ENCODE measurements at regions not wholly inside any gene's neighbourhood (a gene's known extent, or its start where the extent isn't known, plus 50 kb on each side); places are given as distances from the start of the nearest gene placed in this dataset.
A peak's percentile ranks its signal among the peaks of the same experiment; 100 is the strongest.

DNA sequence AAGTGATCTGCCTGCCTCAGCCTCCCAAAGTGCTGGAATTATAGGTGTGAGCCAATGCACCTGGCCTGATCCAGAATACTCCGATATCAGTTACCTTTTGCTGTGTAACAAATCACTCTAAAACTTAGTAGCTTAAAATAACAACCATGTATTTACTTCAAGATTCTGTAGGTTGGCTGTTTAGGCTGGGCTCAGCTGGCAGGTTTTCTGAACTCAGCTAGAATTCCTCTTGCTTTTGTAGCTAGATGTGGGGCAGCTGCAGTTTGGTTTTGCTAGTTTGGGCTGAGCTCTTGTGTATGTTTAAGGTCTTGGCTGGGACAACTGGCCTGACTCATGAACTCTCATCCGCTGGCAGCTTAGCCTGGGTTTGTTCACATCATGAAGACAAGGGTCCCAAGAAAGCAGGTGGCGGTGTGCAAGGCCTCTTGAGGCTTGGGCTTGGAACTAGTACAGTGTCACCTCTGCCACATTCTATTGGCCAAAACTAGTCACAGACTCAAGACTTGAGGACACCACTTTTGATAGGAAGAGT is 138.3 kb upstream of the SHB start:
- TF ChIP-seq FOXA1 (IDR thresholded peaks at IDR 0.05) = no peak
- no peak for TF ChIP-seq ATF3 (IDR thresholded peaks at IDR 0.05)
- TF ChIP-seq JUND (IDR thresholded peaks at IDR 0.05) = no peak
- no peak for TF ChIP-seq YY1 (IDR thresholded peaks at IDR 0.05)
- TF ChIP-seq MAX (IDR thresholded peaks at IDR 0.05) = no peak
- no peak overlapping the region for H3K27ac ChIP-seq (ENCODE audit: low read depth in 1 of 2, low read length in 2 of 2)
- H3K9ac ChIP-seq (ENCODE audit: low read depth in 1 of 2, low read length in 2 of 2) = no peak overlapping the region
- H3K36me3 ChIP-seq (ENCODE audit: control insufficient read depth in 4 of 4, insufficient read depth in 3 of 4, low read depth in 1 of 4, low read length in 3 of 4) = no peaks in the 10 kb centered on the region
- DNase-seq (ENCODE audit: low spot score) = peak; percentile 12
- no peaks in the 10 kb centered on the region for H3K27me3 ChIP-seq (ENCODE audit: control insufficient read depth in 4 of 4, insufficient read depth in 4 of 4, low read length in 3 of 4)
- H3K4me3 ChIP-seq (ENCODE audit: low read depth in 1 of 3, low read length in 3 of 3) = no peak overlapping the region
- H3K4me1 ChIP-seq (ENCODE audit: control insufficient read depth in 4 of 4, insufficient read depth in 4 of 4, low read length in 3 of 4) = no peaks in the 10 kb centered on the region
- 65% methylated on average over 3 of the region's 3 CpGs for WGBS
- H3K9me3 ChIP-seq (ENCODE audit: control insufficient read depth in 4 of 4, low read length in 3 of 4) = peaks cover 0 to 6% (median 1%) of the 10 kb centered on the region in 4 donors

DNA sequence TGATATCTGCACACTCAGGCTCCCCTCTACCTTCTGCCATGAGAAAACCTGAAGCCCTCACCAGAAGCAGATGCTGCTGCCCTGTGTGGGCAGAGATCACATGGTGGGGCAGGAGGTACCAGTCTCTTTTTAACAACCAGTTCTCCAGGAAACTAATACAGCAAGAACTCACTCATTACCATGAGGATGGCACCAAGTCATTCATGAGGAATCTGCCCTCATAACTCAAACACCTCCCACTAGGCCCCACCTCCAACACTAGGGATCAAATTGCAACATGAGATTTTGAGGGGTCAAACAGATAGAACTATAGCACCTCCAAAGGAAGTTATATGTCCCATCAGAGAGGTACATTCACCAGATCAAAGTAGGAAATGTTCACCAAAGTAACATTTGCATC is 136.3 kb upstream of the SHB start:
- H3K4me1 ChIP-seq (ENCODE audit: control insufficient read depth in 4 of 4, insufficient read depth in 4 of 4, low read length in 3 of 4) = no peaks in the 10 kb centered on the region

GRCh38 chr9:38202336-38202938 is 133.4 kb upstream of the SHB start:
- Histone ChIP-seq H3K9me3 (ENCODE audit: control insufficient read depth in 4 of 4, low read length in 3 of 4) (peaks cover 0 to 5% (median under 1%) of the 10 kb centered on the region in 4 donors), H3K27ac (ENCODE audit: low read depth in 1 of 2, low read length in 2 of 2) (no peak overlapping the region), H3K36me3 (ENCODE audit: control insufficient read depth in 4 of 4, insufficient read depth in 3 of 4, low read depth in 1 of 4, low read length in 3 of 4) (no peaks in the 10 kb centered on the region), H3K27me3 (ENCODE audit: control insufficient read depth in 4 of 4, insufficient read depth in 4 of 4, low read length in 3 of 4) (no peaks in the 10 kb centered on the region), H3K4me1 (ENCODE audit: control insufficient read depth in 4 of 4, insufficient read depth in 4 of 4, low read length in 3 of 4) (no peaks in the 10 kb centered on the region), H3K9ac (ENCODE audit: low read depth in 1 of 2, low read length in 2 of 2) (no peak overlapping the region), H3K4me3 (ENCODE audit: low read depth in 1 of 3, low read length in 3 of 3) (peak overlapping the region in 1 of 3 donors; percentile 23)
- 63% methylated on average over 7 of the region's 7 CpGs for WGBS
- peak; percentile 6 for DNase-seq (ENCODE audit: low spot score)
- TF ChIP-seq ATF3 (IDR thresholded peaks at IDR 0.05) (no peak), MAX (IDR thresholded peaks at IDR 0.05) (no peak), NR2F2 (IDR thresholded peaks at IDR 0.05) (no peak), YY1 (IDR thresholded peaks at IDR 0.05) (no peak), TAF1 (conservative IDR thresholded peaks at IDR 0.05) (no peak), EGR1 (IDR thresholded peaks at IDR 0.05; ENCODE audit: low read depth in 2 of 2) (no peak)
- TF ChIP-seq, protein P1, sequence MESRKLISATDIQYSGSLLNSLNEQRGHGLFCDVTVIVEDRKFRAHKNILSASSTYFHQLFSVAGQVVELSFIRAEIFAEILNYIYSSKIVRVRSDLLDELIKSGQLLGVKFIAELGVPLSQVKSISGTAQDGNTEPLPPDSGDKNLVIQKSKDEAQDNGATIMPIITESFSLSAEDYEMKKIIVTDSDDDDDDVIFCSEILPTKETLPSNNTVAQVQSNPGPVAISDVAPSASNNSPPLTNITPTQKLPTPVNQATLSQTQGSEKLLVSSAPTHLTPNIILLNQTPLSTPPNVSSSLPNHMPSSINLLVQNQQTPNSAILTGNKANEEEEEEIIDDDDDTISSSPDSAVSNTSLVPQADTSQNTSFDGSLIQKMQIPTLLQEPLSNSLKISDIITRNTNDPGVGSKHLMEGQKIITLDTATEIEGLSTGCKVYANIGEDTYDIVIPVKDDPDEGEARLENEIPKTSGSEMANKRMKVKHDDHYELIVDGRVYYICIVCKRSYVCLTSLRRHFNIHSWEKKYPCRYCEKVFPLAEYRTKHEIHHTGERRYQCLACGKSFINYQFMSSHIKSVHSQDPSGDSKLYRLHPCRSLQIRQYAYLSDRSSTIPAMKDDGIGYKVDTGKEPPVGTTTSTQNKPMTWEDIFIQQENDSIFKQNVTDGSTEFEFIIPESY (IDR thresholded peaks at IDR 0.05) = no peak

More for the DNA sequence above, 136.3 kb upstream of the SHB start:
- TF ChIP-seq CTCF (IDR thresholded peaks at IDR 0.05; ENCODE audit: low read depth, low read length, missing input control) (no peak), HNF4A (conservative IDR thresholded peaks at IDR 0.05) (no peak)
- TF ChIP-seq, protein P1 (IDR thresholded peaks at IDR 0.05) = no peak
- H3K9ac ChIP-seq (ENCODE audit: low read depth in 1 of 2, low read length in 2 of 2) = no peak overlapping the region
- H3K9me3 ChIP-seq (ENCODE audit: control insufficient read depth in 4 of 4, low read length in 3 of 4) = peaks cover 0 to 6% (median 1%) of the 10 kb centered on the region in 4 donors
- H3K27me3 ChIP-seq (ENCODE audit: control insufficient read depth in 4 of 4, insufficient read depth in 4 of 4, low read length in 3 of 4) = no peaks in the 10 kb centered on the region
- H3K4me3 ChIP-seq (ENCODE audit: low read depth in 1 of 3, low read length in 3 of 3) = no peak overlapping the region
- no peak overlapping the region for H3K27ac ChIP-seq (ENCODE audit: low read depth in 1 of 2, low read length in 2 of 2)
- no peaks in the 10 kb centered on the region for H3K36me3 ChIP-seq (ENCODE audit: control insufficient read depth in 4 of 4, insufficient read depth in 3 of 4, low read depth in 1 of 4, low read length in 3 of 4)
- no peak for DNase-seq (ENCODE audit: low spot score)

Data from liver (tissue), 8 donors.